Mesenchymal stem cell (in vitro differentiated cells and primary cell): ENCODE measurements at regions not wholly inside any gene's neighbourhood (a gene's known extent, or its start where the extent isn't known, plus 50 kb on each side); places are given as distances from the start of the nearest gene placed in this dataset.

Source experiments
- DNase-seq: peaks from one replicate; pipeline ENCODE4 v3.0.0-alpha.2; 2013
- H2AFZ ChIP-seq: one replicate; pipeline ENCODE4 v1.6.1; 2013; ENCODE audit warnings: low read depth, mild to moderate bottlenecking, control low read depth, inconsistent platforms, low read length, moderate library complexity
- H2AK5ac ChIP-seq: 2 replicates; pipeline ENCODE4 v1.6.1; 2013; ENCODE audit warnings: low read length, moderate library complexity, mild to moderate bottlenecking, inconsistent platforms; ENCODE audit not compliant: severe bottlenecking
- H2BK120ac ChIP-seq: one replicate; pipeline ENCODE4 v1.6.1; 2013; ENCODE audit warnings: low read depth, mild to moderate bottlenecking, inconsistent platforms, low read length, moderate library complexity
- H2BK12ac ChIP-seq, 2 experiments: one replicate each; pipeline ENCODE4 v1.6.1; 2013; ENCODE audit warnings: inconsistent platforms in 2 of 2, low read length in 2 of 2, mild to moderate bottlenecking in 2 of 2, moderate library complexity in 2 of 2, control low read depth in 1 of 2
- H2BK15ac ChIP-seq: one replicate; pipeline ENCODE4 v1.6.1; 2013; ENCODE audit warnings: mild to moderate bottlenecking, low read depth, inconsistent platforms; ENCODE audit not compliant: poor library complexity, severe bottlenecking
- H2BK5ac ChIP-seq: 2 replicates; pipeline ENCODE4 v1.6.1; 2013; ENCODE audit warnings: low read depth, mild to moderate bottlenecking, low read length, control low read depth, inconsistent platforms; ENCODE audit not compliant: poor library complexity, severe bottlenecking
- H3K14ac ChIP-seq, 2 experiments: one replicate each; pipeline ENCODE4 v1.6.1; 2013; ENCODE audit warnings: inconsistent platforms in 2 of 2, low read length in 2 of 2, control low read depth in 1 of 2, mild to moderate bottlenecking in 1 of 2, moderate library complexity in 1 of 2
- H3K18ac ChIP-seq, 2 experiments: one replicate each; pipeline ENCODE4 v1.6.1; 2013; ENCODE audit warnings: inconsistent platforms in 2 of 2, low read length in 2 of 2, control low read depth in 1 of 2, low read depth in 1 of 2, mild to moderate bottlenecking in 1 of 2
- H3K23ac ChIP-seq, 2 experiments: one replicate each; pipeline ENCODE4 v1.6.1; 2013; ENCODE audit warnings: inconsistent platforms in 2 of 2, low read length in 2 of 2, mild to moderate bottlenecking in 2 of 2, moderate library complexity in 2 of 2, control low read depth in 1 of 2
- H3K27ac ChIP-seq: 2 replicates; pipeline ENCODE4 v1.5.1; 2013; ENCODE audit warnings: mild to moderate bottlenecking, moderate library complexity, low read length, control low read depth, inconsistent platforms; ENCODE audit not compliant: poor library complexity, severe bottlenecking
- H3K27me3 ChIP-seq, 2 experiments: 2 replicates each; pipeline versions ENCODE4 v1.6.1 to v1.7.0; 2013; ENCODE audit warnings: low read length in 2 of 2, mild to moderate bottlenecking in 2 of 2, moderate library complexity in 2 of 2, control low read depth in 1 of 2, inconsistent platforms in 1 of 2; ENCODE audit not compliant: control insufficient read depth in 1 of 2, insufficient read depth in 1 of 2
- H3K36me3 ChIP-seq, 2 experiments: 2 replicates each; pipeline versions ENCODE4 v1.6.1 to v1.7.0; 2013; ENCODE audit warnings: low read length in 2 of 2, control low read depth in 1 of 2, inconsistent platforms in 1 of 2, low read depth in 1 of 2, mild to moderate bottlenecking in 1 of 2; ENCODE audit not compliant: insufficient read depth in 2 of 2, control insufficient read depth in 1 of 2
- H3K4ac ChIP-seq, 2 experiments: one replicate each; pipeline ENCODE4 v1.6.1; 2013; ENCODE audit warnings: inconsistent platforms in 2 of 2, low read length in 2 of 2, mild to moderate bottlenecking in 2 of 2, moderate library complexity in 2 of 2, control low read depth in 1 of 2, low read depth in 1 of 2
- H3K4me1 ChIP-seq: 2 replicates; pipeline ENCODE4 v1.6.1; 2013; ENCODE audit warnings: low read depth, low read length, control low read depth; ENCODE audit not compliant: control insufficient read depth, insufficient read depth
- H3K4me2 ChIP-seq: 2 replicates; pipeline ENCODE4 v1.6.1; 2013; ENCODE audit warnings: low read length, mild to moderate bottlenecking, inconsistent platforms; ENCODE audit not compliant: poor library complexity, severe bottlenecking
- H3K4me3 ChIP-seq, 2 experiments: 2 replicates each; pipeline versions ENCODE4 v1.5.1 to v1.7.0; 2013; ENCODE audit warnings: low read length in 2 of 2, mild to moderate bottlenecking in 2 of 2, control low read depth in 1 of 2, low read depth in 1 of 2; ENCODE audit not compliant: insufficient read depth in 1 of 2
- H3K79me1 ChIP-seq: replicated peaks from 2 replicates; pipeline ENCODE4 v1.6.1; 2013; ENCODE audit warnings: mild to moderate bottlenecking, control low read depth, low read length, inconsistent platforms; ENCODE audit not compliant: poor library complexity, severe bottlenecking
- H3K9ac ChIP-seq: 2 replicates; pipeline ENCODE4 v1.7.0; 2013; ENCODE audit warnings: mild to moderate bottlenecking, low read length, moderate library complexity
- H3K9me3 ChIP-seq: 2 replicates; pipeline ENCODE4 v1.7.0; 2013; ENCODE audit warnings: mild to moderate bottlenecking, low read length; ENCODE audit not compliant: control insufficient read depth
- H4K8ac ChIP-seq: one replicate; pipeline ENCODE4 v1.6.1; 2013; ENCODE audit warnings: inconsistent platforms, mild to moderate bottlenecking, low read length, moderate library complexity
- H4K91ac ChIP-seq: one replicate; pipeline ENCODE4 v1.6.1; 2013; ENCODE audit warnings: mild to moderate bottlenecking, low read length, inconsistent platforms
- WGBS: methylation state at CpG from one replicate; pipeline ENCODE4 v1.1.7; 2013; ENCODE audit warnings: mixed read lengths; 5-methylcytosine and 5-hydroxymethylcytosine counted together

DNA sequence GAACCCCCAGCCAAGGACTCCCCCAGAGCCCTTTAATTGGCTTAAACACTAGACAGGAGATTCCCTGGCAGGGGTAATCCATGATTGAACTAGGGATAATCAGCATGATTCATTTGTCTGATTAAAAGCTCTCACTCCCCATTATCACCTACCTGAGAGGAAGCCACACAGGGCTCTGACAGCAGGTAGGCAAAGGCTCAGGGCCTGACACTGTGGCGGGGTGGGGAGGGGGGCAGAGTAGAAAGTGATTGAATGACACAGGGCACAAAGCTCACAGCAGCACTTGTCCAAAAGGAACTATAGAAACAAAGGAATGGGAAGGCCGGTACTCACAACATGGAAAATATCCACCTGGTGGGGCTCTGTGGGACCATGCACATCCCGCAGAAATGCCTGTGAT is 231.6 kb downstream of the MAFB start:
- Histone ChIP-seq H4K91ac (no peak overlapping the region), H2AFZ (no peak overlapping the region), H3K14ac (no peak overlapping the region), H3K4me1 (no peaks in the 10 kb centered on the region), H3K27ac (no peak overlapping the region), H3K9me3 (no peaks in the 10 kb centered on the region), H2BK15ac (no peak overlapping the region), H3K4me3 (no peak overlapping the region), H3K4me2 (no peak overlapping the region), H3K23ac (no peak overlapping the region), H4K8ac (no peak overlapping the region), H3K9ac (no peak overlapping the region), H2AK5ac (no peak overlapping the region), H3K79me1 (no peaks in the 10 kb centered on the region), H3K36me3 (no peaks in the 10 kb centered on the region), H3K18ac (no peak overlapping the region), H2BK120ac (no peak overlapping the region), H2BK5ac (no peak overlapping the region), H2BK12ac (no peak overlapping the region), H3K4ac (no peak overlapping the region), H3K27me3 (peaks cover 0 to 6% of the 10 kb centered on the region in 2 experiments)
- DNase-seq = no peak
- 67% methylated on average over 3 of the region's 3 CpGs for WGBS

DNA sequence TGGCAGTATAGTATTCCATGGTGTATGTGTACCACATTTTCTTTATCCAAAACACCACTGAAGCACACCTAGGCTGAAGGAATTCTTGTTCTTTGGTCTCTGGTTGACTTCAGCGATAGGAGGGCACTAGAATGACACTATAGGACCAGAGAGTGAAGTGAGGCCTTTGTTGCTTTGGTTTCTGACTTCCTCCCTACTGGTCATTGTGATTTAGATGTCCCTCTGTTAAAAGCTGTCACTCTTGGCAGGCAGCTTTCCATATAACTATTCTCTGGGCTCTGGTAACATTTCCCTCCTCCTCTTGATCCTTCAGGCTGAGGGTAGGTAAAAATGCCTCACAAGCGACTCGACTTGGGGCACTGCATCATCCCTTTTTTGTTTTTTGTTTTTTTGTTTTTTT is 236.3 kb downstream of the MAFB start:
- Histone ChIP-seq H3K14ac (no peak overlapping the region), H2AK5ac (no peak overlapping the region), H3K23ac (no peak overlapping the region), H4K8ac (no peak overlapping the region), H3K27ac (no peak overlapping the region), H2BK12ac (no peak overlapping the region), H3K4me1 (no peaks in the 10 kb centered on the region), H3K4me2 (no peak overlapping the region), H2BK5ac (no peak overlapping the region), H3K9ac (no peak overlapping the region), H2BK15ac (no peak overlapping the region), H3K9me3 (no peaks in the 10 kb centered on the region), H3K4me3 (no peak overlapping the region), H2AFZ (no peak overlapping the region), H2BK120ac (no peak overlapping the region), H3K36me3 (no peaks in the 10 kb centered on the region), H3K18ac (no peak overlapping the region), H3K27me3 (peaks cover 0 to 6% of the 10 kb centered on the region in 2 experiments), H4K91ac (no peak overlapping the region), H3K4ac (no peak overlapping the region), H3K79me1 (no peaks in the 10 kb centered on the region)
- 72% methylated on average over 3 of the region's 3 CpGs for WGBS
- DNase-seq = no peak

- H2AK5ac ChIP-seq = no peak overlapping the region
- H3K9me3 ChIP-seq = no peaks in the 10 kb centered on the region
- no peak overlapping the region for H2BK5ac ChIP-seq
- no peak overlapping the region for H2BK120ac ChIP-seq
- no peaks in the 10 kb centered on the region for H3K4me1 ChIP-seq
- H3K4ac ChIP-seq = no peak overlapping the region
- H3K9ac ChIP-seq = no peak overlapping the region
- H4K8ac ChIP-seq = no peak overlapping the region
- H3K4me2 ChIP-seq = no peak overlapping the region
- no peaks in the 10 kb centered on the region for H3K36me3 ChIP-seq
- no peak overlapping the region for H3K18ac ChIP-seq
- no peak for DNase-seq
- no peak overlapping the region for H3K4me3 ChIP-seq
- H2AFZ ChIP-seq = no peak overlapping the region
- H4K91ac ChIP-seq = no peak overlapping the region
- no peak overlapping the region for H3K23ac ChIP-seq
- H2BK12ac ChIP-seq = no peak overlapping the region
- no peak overlapping the region for H3K14ac ChIP-seq
- H3K27me3 ChIP-seq = no peaks in the 10 kb centered on the region
- no peaks in the 10 kb centered on the region for H3K79me1 ChIP-seq
- no peak overlapping the region for H2BK15ac ChIP-seq
- WGBS = no CpG with 5 or more reads among the region's 1 CpG
- no peak overlapping the region for H3K27ac ChIP-seq
Measured at GRCh38 chr20:40451552-40451951, 237.5 kb downstream of the MAFB start.

GRCh38 chr20:40449974-40450616 is 238.9 kb downstream of the MAFB start:
- Histone ChIP-seq H3K14ac (no peak overlapping the region), H3K4me2 (no peak overlapping the region), H2BK120ac (no peak overlapping the region), H3K4me3 (no peak overlapping the region), H3K79me1 (no peaks in the 10 kb centered on the region), H3K9ac (no peak overlapping the region), H3K4me1 (no peaks in the 10 kb centered on the region), H3K9me3 (no peaks in the 10 kb centered on the region), H2AFZ (no peak overlapping the region), H2BK5ac (no peak overlapping the region), H3K27ac (no peak overlapping the region), H3K4ac (no peak overlapping the region), H4K91ac (no peak overlapping the region), H3K18ac (no peak overlapping the region), H2BK15ac (no peak overlapping the region), H4K8ac (no peak overlapping the region), H3K23ac (no peak overlapping the region), H2AK5ac (no peak overlapping the region), H2BK12ac (no peak overlapping the region), H3K36me3 (no peaks in the 10 kb centered on the region), H3K27me3 (no peaks in the 10 kb centered on the region)
- no peak for DNase-seq
- 69% methylated on average over 4 of the region's 4 CpGs for WGBS
